ENCODE measurements at regions not wholly inside any gene's neighbourhood (a gene's known extent, or its start where the extent isn't known, plus 50 kb on each side); places are given as distances from the start of the nearest gene placed in this dataset.
"Not testable (repeated sequence)": the region's sequence is repeated elsewhere in the genome, so short reads cannot be mapped to it uniquely, and the experiment has no call there.

- intact Hi-C loops (cut with micrococcal nuclease), result no loop called here
These were observed 62.6 kb downstream of the DUSP6 start for GRCh38 chr12:89289720-89290119.

- intact Hi-C loops (cut with micrococcal nuclease), result no loop called here
These were observed 63.3 kb downstream of the DUSP6 start for GRCh38 chr12:89288959-89289358.

GRCh38 chr12:89286501-89286900 lies 65.8 kb downstream of the DUSP6 start:
- intact Hi-C loops (cut with micrococcal nuclease), result no loop called here

GRCh38 chr12:89281539-89281867 lies 70.8 kb downstream of the DUSP6 start:
- intact Hi-C loops (cut with micrococcal nuclease), result loop anchor here (1.0 to 2.0 kb wide), 4 partner anchors 36 to 187 kb away; partner anchors contain the start of gene DUSP6

GRCh38 chr12:89280833-89281538 lies 71.3 kb downstream of the DUSP6 start:
- intact Hi-C loops (cut with micrococcal nuclease), result loop anchor here (1.0 to 2.0 kb wide), 5 partner anchors 36 to 1139 kb away; partner anchors contain the start of genes CEP290, DUSP6 and TMTC3

GRCh38 chr12:89279499-89279898 lies 72.8 kb downstream of the DUSP6 start:
- intact Hi-C loops (cut with micrococcal nuclease), result no loop called here

- intact Hi-C loops (cut with micrococcal nuclease), result no loop called here
These were observed 73.4 kb downstream of the DUSP6 start for GRCh38 chr12:89278862-89279261.

- intact Hi-C loops (cut with micrococcal nuclease), result no loop called here
These were observed 74.1 kb downstream of the DUSP6 start for GRCh38 chr12:89278169-89278568.

GRCh38 chr12:89276860-89277259 lies 75.4 kb downstream of the DUSP6 start:
- intact Hi-C loops (cut with micrococcal nuclease), result no loop called here

- intact Hi-C loops (cut with micrococcal nuclease), result loop anchor here (1.0 kb wide), 1 partner anchor 12 kb away; no protein-coding TSS in a partner anchor
These were observed 78.8 kb downstream of the DUSP6 start for GRCh38 chr12:89273525-89273924.

- intact Hi-C loops (cut with micrococcal nuclease), result no loop called here
These were observed 81.8 kb downstream of the DUSP6 start for GRCh38 chr12:89270548-89270947.

GRCh38 chr12:89269174-89269573 lies 83.1 kb downstream of the DUSP6 start:
- intact Hi-C loops (cut with micrococcal nuclease), result no loop called here

GRCh38 chr12:89267404-89267803 lies 84.9 kb downstream of the DUSP6 start:
- intact Hi-C loops (cut with micrococcal nuclease), result no loop called here

GRCh38 chr12:89266574-89267188 lies 85.6 kb downstream of the DUSP6 start:
- intact Hi-C loops (cut with micrococcal nuclease), result not testable (repeated sequence)

GRCh38 chr12:89264837-89265236 lies 87.5 kb downstream of the DUSP6 start:
- intact Hi-C loops (cut with micrococcal nuclease), result no loop called here

- intact Hi-C loops (cut with micrococcal nuclease), result no loop called here
These were observed 88.4 kb downstream of the DUSP6 start for GRCh38 chr12:89263900-89264299.

- intact Hi-C loops (cut with micrococcal nuclease), result no loop called here
These were observed 89.3 kb downstream of the DUSP6 start for GRCh38 chr12:89262855-89263552.

GRCh38 chr12:89261982-89262381 lies 90.3 kb downstream of the DUSP6 start:
- intact Hi-C loops (cut with micrococcal nuclease), result loop anchor here (1.0 kb wide), 3 partner anchors 11 to 37 kb away; no protein-coding TSS in a partner anchor

- intact Hi-C loops (cut with micrococcal nuclease), result loop anchor here (1.0 kb wide), 4 partner anchors 9 to 36 kb away; no protein-coding TSS in a partner anchor
These were observed 91.3 kb downstream of the DUSP6 start for GRCh38 chr12:89260841-89261637.

- intact Hi-C loops (cut with micrococcal nuclease), result loop anchor here (1.0 kb wide), 1 partner anchor 8 kb away; no protein-coding TSS in a partner anchor
These were observed 92.5 kb downstream of the DUSP6 start for GRCh38 chr12:89259821-89260220.

- intact Hi-C loops (cut with micrococcal nuclease), result no loop called here
These were observed 93.9 kb downstream of the DUSP6 start for GRCh38 chr12:89258240-89258969.
